Spleen (tissue), 11 donors: ENCODE measurements at regions not wholly inside any gene's neighbourhood (a gene's known extent, or its start where the extent isn't known, plus 50 kb on each side); places are given as distances from the start of the nearest gene placed in this dataset.
"Not testable (repeated sequence)": the region's sequence is repeated elsewhere in the genome, so short reads cannot be mapped to it uniquely, and the experiment has no call there.

Experiments used
- DNase-seq: peaks from one replicate; pipeline ENCODE4 v3.0.0-alpha.2; 2020
- H3K27ac ChIP-seq, 8 donors: fragments of 200-600 bp; sonication (generic) in 7 of 8; 1 replicate in 4 of 8; 2 replicates in 4 of 8; pipeline versions ENCODE4 v1.5.0 to v1.8.0; 2016 to 2021; ENCODE audit warnings: inconsistent platforms in 4 of 8, mild to moderate bottlenecking in 4 of 8, moderate library complexity in 1 of 8
- H3K27me3 ChIP-seq, 7 donors: fragments of 200-600 bp; sonication (generic) in 6 of 7; replicated peaks in 1 of 7; 1 replicate in 4 of 7; 2 replicates in 3 of 7; pipeline versions ENCODE4 v1.5.0 to v1.8.0; 2016 to 2021; ENCODE audit warnings: inconsistent platforms in 3 of 7, mild to moderate bottlenecking in 1 of 7
- H3K36me3 ChIP-seq, 6 donors: fragments of 200-600 bp; sonication (generic) in 5 of 6; 1 replicate in 4 of 6; 2 replicates in 2 of 6; pipeline versions ENCODE4 v1.5.0 to v1.8.0; 2016 to 2021; ENCODE audit warnings: inconsistent platforms in 2 of 6
- H3K4me1 ChIP-seq, 6 donors: fragments of 200-600 bp; sonication (generic) in 5 of 6; 1 replicate in 3 of 6; 2 replicates in 3 of 6; pipeline versions ENCODE4 v1.5.0 to v1.8.0; 2016 to 2021; ENCODE audit warnings: inconsistent platforms in 3 of 6
- H3K4me3 ChIP-seq, 8 donors: fragments of 200-600 bp; sonication (generic) in 7 of 8; 1 replicate in 4 of 8; 2 replicates in 4 of 8; pipeline versions ENCODE4 v1.5.0 to v1.8.0; 2016 to 2021; ENCODE audit warnings: inconsistent platforms in 4 of 8, mild to moderate bottlenecking in 4 of 8, moderate library complexity in 2 of 8
- H3K9me3 ChIP-seq, 8 donors: fragments of 200-600 bp; sonication (generic) in 7 of 8; 1 replicate in 4 of 8; 2 replicates in 4 of 8; pipeline versions ENCODE4 v1.5.0 to v1.8.0; 2016 to 2021; ENCODE audit warnings: inconsistent platforms in 4 of 8
- CTCF ChIP-seq, 11 experiments: fragments of 200-600 bp in 7 of 11; fragments of 450-650 bp in 4 of 11; sonication (generic) in 4 of 11; IDR thresholded peaks in 8 of 11; conservative IDR thresholded peaks in 3 of 11; 1 replicate in 7 of 11; 2 replicates in 4 of 11; pipeline versions ENCODE4 v1.4.0 to v1.8.0; 2016 to 2021; ENCODE audit warnings: antibody characterized with exemption in 11 of 11, inconsistent platforms in 4 of 11, mild to moderate bottlenecking in 1 of 11
- POLR2A ChIP-seq, 3 donors: fragments of 450-650 bp; IDR thresholded peaks; one replicate each; pipeline ENCODE4 v1.5.1; 2017; ENCODE audit warnings: antibody characterized with exemption in 3 of 3, mild to moderate bottlenecking in 1 of 3
- POLR2AphosphoS5 ChIP-seq, 3 donors: sonication (generic); formaldehyde crosslinking; IDR thresholded peaks; one replicate each; pipeline ENCODE4 v1.5.1; 2017; ENCODE audit warnings: antibody characterized with exemption in 3 of 3
- WGBS, 5 donors: extraction: QIAGEN DNeasy Blood & Tissue Kit in 3 of 5; methylation state at CpG; one replicate each; pipeline versions ENCODE4 v1.1.5 to v1.1.7; 2013 to 2018; 5-methylcytosine and 5-hydroxymethylcytosine counted together
- intact Hi-C: fragments of 100-400 bp; cut with DNase I; formaldehyde crosslinking; loops from one replicate; pipeline ENCODE4 v1.15.0; 2023; ENCODE audit warnings: low total_unique reads
- donor health status: healthy with polysubstance abuse.
- donor health status: DM: no; HTN: no; CAD: no; lungs with moderate emphysema.
- donor health status: DM: no; HTN: no; CAD: no.
- donor health status: Bipolar disorder and iron deficiency.
- donor health status: healthy.
- donor health status: DM: no; HTN: no; CAD: no.
- donor health status: DM: yes; HTN: yes; CAD: no.

- intact Hi-C loops, result no loop called here
- Histone ChIP-seq H3K36me3 (peaks cover 0 to 23% (median 0%) of the 10 kb centered on the region in 6 donors), H3K27ac (no peak overlapping the region), H3K4me1 (no peaks in the 10 kb centered on the region), H3K4me3 (no peak overlapping the region), H3K9me3 (peaks cover 0 to 38% (median 35%) of the 10 kb centered on the region in 8 donors), H3K27me3 (peaks cover 0 to 7% (median 0%) of the 10 kb centered on the region in 7 donors)
- no peak for DNase-seq
- TF ChIP-seq POLR2A (IDR thresholded peaks at IDR 0.05) (no peak), CTCF (IDR thresholded peaks at IDR 0.05 in 8 of 11, conservative IDR thresholded peaks at IDR 0.05 in 3 of 11) (no peak), POLR2AphosphoS5 (IDR thresholded peaks at IDR 0.05) (no peak)
- WGBS, 5 donors, result 54 to 85% (median 61%) methylated on average over 3 of the region's 3 CpGs
Measured at GRCh38 chr7:67359900-67360299, 363.3 kb downstream of the TYW1 start.

- intact Hi-C loops, result no loop called here
- WGBS, 5 donors, result 73 to 90% (median 84%) methylated on average over 4 of the region's 4 CpGs
Measured at GRCh38 chr7:67361150-67361549, 364.5 kb downstream of the TYW1 start.

GRCh38 chr7:67364441-67365017, 367.9 kb downstream of the TYW1 start:
- Histone ChIP-seq H3K27ac (no peak overlapping the region), H3K4me3 (no peak overlapping the region), H3K9me3 (peaks cover 0 to 13% (median 4%) of the 10 kb centered on the region in 8 donors), H3K36me3 (no peaks in the 10 kb centered on the region), H3K4me1 (no peaks in the 10 kb centered on the region), H3K27me3 (peaks cover 0 to 23% (median 0%) of the 10 kb centered on the region in 7 donors)
- DNase-seq, result no peak
- TF ChIP-seq CTCF (IDR thresholded peaks at IDR 0.05 in 8 of 11, conservative IDR thresholded peaks at IDR 0.05 in 3 of 11), result no peak
- TF ChIP-seq POLR2AphosphoS5 (IDR thresholded peaks at IDR 0.05), result no peak
- no peak for TF ChIP-seq POLR2A (IDR thresholded peaks at IDR 0.05)
- 53 to 80% (median 67%) methylated on average over 21 to 60 of the region's 60 CpGs for WGBS, 5 donors
- intact Hi-C loops, result no loop called here

More at GRCh38 chr7:67361150-67361549, 364.5 kb downstream of the TYW1 start:
- TF ChIP-seq POLR2A (IDR thresholded peaks at IDR 0.05) (no peak), POLR2AphosphoS5 (IDR thresholded peaks at IDR 0.05) (no peak), CTCF (IDR thresholded peaks at IDR 0.05 in 8 of 11, conservative IDR thresholded peaks at IDR 0.05 in 3 of 11) (no peak)
- DNase-seq, result no peak
- Histone ChIP-seq H3K27ac (no peak overlapping the region), H3K36me3 (peaks cover 0 to 19% (median 0%) of the 10 kb centered on the region in 6 donors), H3K4me1 (no peaks in the 10 kb centered on the region), H3K9me3 (peaks cover 0 to 31% (median 29%) of the 10 kb centered on the region in 8 donors), H3K27me3 (peaks cover 0 to 9% (median 0%) of the 10 kb centered on the region in 7 donors), H3K4me3 (no peak overlapping the region)

GRCh38 chr7:67371429-67372305, 375.0 kb downstream of the TYW1 start:
- Histone ChIP-seq H3K27me3 (peaks cover 0 to 42% (median 13%) of the 10 kb centered on the region in 7 donors), H3K9me3 (peaks cover 0 to 23% (median 13%) of the 10 kb centered on the region in 8 donors), H3K4me3 (no peak overlapping the region), H3K27ac (no peak overlapping the region), H3K36me3 (no peaks in the 10 kb centered on the region), H3K4me1 (peaks cover 0 to 6% (median 2%) of the 10 kb centered on the region in 6 donors)
- 35 to 43% (median 37%) methylated on average over 18 of the region's 18 CpGs for WGBS, 5 donors
- DNase-seq, result peak; percentile 81
- peak; percentile 32 to 86 (median 80) for TF ChIP-seq CTCF (IDR thresholded peaks at IDR 0.05 in 8 of 11, conservative IDR thresholded peaks at IDR 0.05 in 3 of 11)
- no peak for TF ChIP-seq POLR2AphosphoS5 (IDR thresholded peaks at IDR 0.05)
- intact Hi-C loops, result no loop called here

GRCh38 chr7:67373389-67373788, 376.8 kb downstream of the TYW1 start:
- Histone ChIP-seq H3K9me3 (peaks cover 0 to 12% (median 8%) of the 10 kb centered on the region in 8 donors), H3K27me3 (peaks cover 0 to 38% (median 13%) of the 10 kb centered on the region in 7 donors)
- H3K4me1 ChIP-seq, DNase-seq, H3K27ac ChIP-seq, H3K36me3 ChIP-seq, intact Hi-C loops, H3K4me3 ChIP-seq: not testable (repeated sequence)
- WGBS, 5 donors, result 47 to 68% (median 57%) methylated on average over 3 of the region's 3 CpGs
